GM23338 (cell line): ENCODE measurements at regions not wholly inside any gene's neighbourhood (a gene's known extent, or its start where the extent isn't known, plus 50 kb on each side); places are given as distances from the start of the nearest gene placed in this dataset.

ENCODE experiments used
- ATAC-seq: fragments of 200-7000 bp; cut with Tn5 transposase; 3 replicates; pipeline ENCODE4 v1.9.1; 2020
- DNase-seq: peaks from one replicate; pipeline ENCODE4 v3.0.0-alpha.2; 2015; ENCODE audit warnings: low spot score
- H2AFZ ChIP-seq: fragments of 200-600 bp; sonication (generic); 2 replicates; pipeline ENCODE4 v1.8.0; 2016; ENCODE audit warnings: antibody characterized with exemption, mild to moderate bottlenecking, moderate library complexity
- H3F3A ChIP-seq: fragments of 200-600 bp; sonication (generic); replicated peaks from 2 replicates; pipeline ENCODE4 v1.8.0; 2017; ENCODE audit warnings: antibody characterized with exemption, mixed run types, low read depth
- H3K27ac ChIP-seq: fragments of 200-600 bp; sonication (generic); 2 replicates; pipeline ENCODE4 v1.6.1; 2016; ENCODE audit warnings: low read depth
- H3K27me3 ChIP-seq: fragments of 200-600 bp; sonication (generic); 2 replicates; pipeline ENCODE4 v1.8.0; 2016; ENCODE audit warnings: mild to moderate bottlenecking, mixed run types, moderate library complexity; ENCODE audit not compliant: insufficient read depth
- H3K36me3 ChIP-seq: fragments of 200-600 bp; sonication (generic); 2 replicates; pipeline ENCODE4 v1.8.0; 2016; ENCODE audit warnings: mild to moderate bottlenecking; ENCODE audit not compliant: insufficient read depth
- H3K4me1 ChIP-seq: fragments of 200-600 bp; sonication (generic); 2 replicates; pipeline ENCODE4 v1.8.0; 2016; ENCODE audit warnings: mild to moderate bottlenecking, moderate library complexity; ENCODE audit not compliant: insufficient read depth
- H3K4me2 ChIP-seq: fragments of 200-600 bp; sonication (generic); 2 replicates; pipeline ENCODE4 v1.7.1; 2017; ENCODE audit warnings: mixed run types
- H3K4me3 ChIP-seq: fragments of 200-600 bp; sonication (generic); 2 replicates; pipeline ENCODE4 v1.6.1; 2016; ENCODE audit warnings: mixed run types
- H3K79me2 ChIP-seq: fragments of 200-600 bp; sonication (generic); replicated peaks from 2 replicates; pipeline ENCODE4 v1.8.0; 2017; ENCODE audit warnings: mild to moderate bottlenecking; ENCODE audit not compliant: insufficient read depth
- H3K9me2 ChIP-seq: fragments of 200-600 bp; sonication (generic); 2 replicates; pipeline ENCODE4 v1.8.0; 2017; ENCODE audit not compliant: insufficient read depth
- H4K20me1 ChIP-seq: fragments of 200-600 bp; sonication (generic); replicated peaks from 2 replicates; pipeline ENCODE4 v1.8.0; 2017; ENCODE audit warnings: mild to moderate bottlenecking; ENCODE audit not compliant: insufficient read depth
- H3K27ac Mint-ChIP-seq: 2 replicates; pipeline ENCODE4 v1.8.0; 2020; ENCODE audit warnings: inconsistent platforms, mild to moderate bottlenecking, moderate library complexity, mixed read lengths
- H3K27me3 Mint-ChIP-seq: 3 replicates; pipeline ENCODE4 v1.8.0; 2022; ENCODE audit warnings: low read depth, mild to moderate bottlenecking, moderate library complexity, mixed read lengths, inconsistent platforms; ENCODE audit not compliant: insufficient read depth, poor library complexity
- H3K36me3 Mint-ChIP-seq: 3 replicates; pipeline ENCODE4 v1.8.0; 2021; ENCODE audit warnings: low read depth, mild to moderate bottlenecking, inconsistent platforms, moderate library complexity, mixed read lengths
- H3K4me1 Mint-ChIP-seq: 3 replicates; pipeline ENCODE4 v1.8.0; 2020; ENCODE audit warnings: mild to moderate bottlenecking, inconsistent platforms, mixed read lengths
- H3K4me3 Mint-ChIP-seq: 3 replicates; pipeline ENCODE4 v1.8.0; 2021; ENCODE audit warnings: moderate library complexity, mild to moderate bottlenecking, inconsistent platforms, mixed read lengths
- H3K9me3 Mint-ChIP-seq: 3 replicates; pipeline ENCODE4 v1.8.0; 2020; ENCODE audit warnings: moderate library complexity, mild to moderate bottlenecking, inconsistent platforms, mixed read lengths
- CREB1 ChIP-seq: fragments of 250-450 bp; sonication (Bioruptor Pico); IDR thresholded peaks from 2 replicates; pipeline ENCODE4 v1.5.0; 2020; ENCODE audit warnings: low read depth, mild to moderate bottlenecking, moderate library complexity
- CTCF ChIP-seq, 2 experiments: fragments of 200-600 bp in 1 of 2; sonication (generic) in 1 of 2; conservative IDR thresholded peaks; 2 replicates each; pipeline versions ENCODE4 v1.5.1 to v1.6.1; 2016 to 2017; ENCODE audit warnings: antibody characterized with exemption in 2 of 2, low read depth in 2 of 2, mild to moderate bottlenecking in 2 of 2, moderate library complexity in 1 of 2
- ETS1 ChIP-seq: IDR thresholded peaks from 2 replicates; pipeline ENCODE4 v1.6.1; 2016; ENCODE audit warnings: antibody characterized with exemption
- EZH2phosphoT487 ChIP-seq: fragments of 200-600 bp; sonication (generic); IDR thresholded peaks from one replicate; pipeline ENCODE4 v1.8.1; 2018; ENCODE audit warnings: antibody characterized with exemption; ENCODE audit not compliant: unreplicated experiment
- NANOG ChIP-seq: IDR thresholded peaks from 2 replicates; pipeline ENCODE4 v1.6.1; 2016; ENCODE audit warnings: antibody characterized with exemption, borderline replicate concordance
- STAT1 ChIP-seq: IDR thresholded peaks from one replicate; pipeline ENCODE4 v1.6.1; 2016; ENCODE audit warnings: antibody characterized with exemption; ENCODE audit not compliant: unreplicated experiment
- ZNF114 ChIP-seq: fragments of 250-450 bp; sonication (Bioruptor Pico); IDR thresholded peaks from 2 replicates; pipeline ENCODE4 v1.5.0; 2020; ENCODE audit warnings: mild to moderate bottlenecking, moderate library complexity
- ZNF331 ChIP-seq: fragments of 250-450 bp; sonication (Bioruptor Pico); IDR thresholded peaks from 2 replicates; pipeline ENCODE4 v1.5.0; 2020; ENCODE audit warnings: low read depth, mild to moderate bottlenecking, moderate library complexity
- TF ChIP-seq, protein P1 (sequence below): IDR thresholded peaks from one replicate; pipeline ENCODE4 v1.6.1; 2018; ENCODE audit warnings: antibody characterized with exemption; ENCODE audit not compliant: unreplicated experiment
- TF ChIP-seq, protein P2 (sequence below): fragments of 250-450 bp; sonication (Bioruptor Pico); IDR thresholded peaks from 2 replicates; pipeline ENCODE4 v1.5.0; 2020; ENCODE audit warnings: mild to moderate bottlenecking, moderate library complexity

- ATAC-seq, result no peak
- H3K4me2 ChIP-seq, result no peak overlapping the region
- no peaks in the 10 kb centered on the region for H3K27me3 ChIP-seq
- Mint-ChIP-seq H3K36me3 (no peaks in the 10 kb centered on the region; the same call in 2 of the 3 replicates), H3K27me3 (no peaks in the 10 kb centered on the region), H3K4me3 (no peak overlapping the region), H3K27ac (no peak overlapping the region), H3K4me1 (peaks cover 6% of the 10 kb centered on the region; the same call in 1 of the 3 replicates), H3K9me3 (no peaks in the 10 kb centered on the region)
- no peaks in the 10 kb centered on the region for H4K20me1 ChIP-seq
- H3K27ac ChIP-seq, result no peak overlapping the region
- H3K9me2 ChIP-seq, result peaks cover 4% of the 10 kb centered on the region; the same call in 1 of the 2 replicates
- no peaks in the 10 kb centered on the region for H3F3A ChIP-seq
- no peak overlapping the region for H2AFZ ChIP-seq
- H3K36me3 ChIP-seq, result no peaks in the 10 kb centered on the region
- no peak overlapping the region for H3K4me3 ChIP-seq
- H3K4me1 ChIP-seq, result no peaks in the 10 kb centered on the region
- H3K79me2 ChIP-seq, result no peaks in the 10 kb centered on the region
- TF ChIP-seq CTCF (conservative IDR thresholded peaks at IDR 0.05; ENCODE audit: low read depth in 2 of 2) (no peak), CREB1 (CRISPR knock-in tag) (no peak), ETS1 (no peak), STAT1 (no peak), EZH2phosphoT487 (no peak), ZNF331 (CRISPR knock-in tag) (no peak), NANOG (no peak), ZNF114 (CRISPR knock-in tag) (no peak)
- TF ChIP-seq, protein P1, sequence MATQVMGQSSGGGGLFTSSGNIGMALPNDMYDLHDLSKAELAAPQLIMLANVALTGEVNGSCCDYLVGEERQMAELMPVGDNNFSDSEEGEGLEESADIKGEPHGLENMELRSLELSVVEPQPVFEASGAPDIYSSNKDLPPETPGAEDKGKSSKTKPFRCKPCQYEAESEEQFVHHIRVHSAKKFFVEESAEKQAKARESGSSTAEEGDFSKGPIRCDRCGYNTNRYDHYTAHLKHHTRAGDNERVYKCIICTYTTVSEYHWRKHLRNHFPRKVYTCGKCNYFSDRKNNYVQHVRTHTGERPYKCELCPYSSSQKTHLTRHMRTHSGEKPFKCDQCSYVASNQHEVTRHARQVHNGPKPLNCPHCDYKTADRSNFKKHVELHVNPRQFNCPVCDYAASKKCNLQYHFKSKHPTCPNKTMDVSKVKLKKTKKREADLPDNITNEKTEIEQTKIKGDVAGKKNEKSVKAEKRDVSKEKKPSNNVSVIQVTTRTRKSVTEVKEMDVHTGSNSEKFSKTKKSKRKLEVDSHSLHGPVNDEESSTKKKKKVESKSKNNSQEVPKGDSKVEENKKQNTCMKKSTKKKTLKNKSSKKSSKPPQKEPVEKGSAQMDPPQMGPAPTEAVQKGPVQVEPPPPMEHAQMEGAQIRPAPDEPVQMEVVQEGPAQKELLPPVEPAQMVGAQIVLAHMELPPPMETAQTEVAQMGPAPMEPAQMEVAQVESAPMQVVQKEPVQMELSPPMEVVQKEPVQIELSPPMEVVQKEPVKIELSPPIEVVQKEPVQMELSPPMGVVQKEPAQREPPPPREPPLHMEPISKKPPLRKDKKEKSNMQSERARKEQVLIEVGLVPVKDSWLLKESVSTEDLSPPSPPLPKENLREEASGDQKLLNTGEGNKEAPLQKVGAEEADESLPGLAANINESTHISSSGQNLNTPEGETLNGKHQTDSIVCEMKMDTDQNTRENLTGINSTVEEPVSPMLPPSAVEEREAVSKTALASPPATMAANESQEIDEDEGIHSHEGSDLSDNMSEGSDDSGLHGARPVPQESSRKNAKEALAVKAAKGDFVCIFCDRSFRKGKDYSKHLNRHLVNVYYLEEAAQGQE, result no peak
- TF ChIP-seq, protein P2, sequence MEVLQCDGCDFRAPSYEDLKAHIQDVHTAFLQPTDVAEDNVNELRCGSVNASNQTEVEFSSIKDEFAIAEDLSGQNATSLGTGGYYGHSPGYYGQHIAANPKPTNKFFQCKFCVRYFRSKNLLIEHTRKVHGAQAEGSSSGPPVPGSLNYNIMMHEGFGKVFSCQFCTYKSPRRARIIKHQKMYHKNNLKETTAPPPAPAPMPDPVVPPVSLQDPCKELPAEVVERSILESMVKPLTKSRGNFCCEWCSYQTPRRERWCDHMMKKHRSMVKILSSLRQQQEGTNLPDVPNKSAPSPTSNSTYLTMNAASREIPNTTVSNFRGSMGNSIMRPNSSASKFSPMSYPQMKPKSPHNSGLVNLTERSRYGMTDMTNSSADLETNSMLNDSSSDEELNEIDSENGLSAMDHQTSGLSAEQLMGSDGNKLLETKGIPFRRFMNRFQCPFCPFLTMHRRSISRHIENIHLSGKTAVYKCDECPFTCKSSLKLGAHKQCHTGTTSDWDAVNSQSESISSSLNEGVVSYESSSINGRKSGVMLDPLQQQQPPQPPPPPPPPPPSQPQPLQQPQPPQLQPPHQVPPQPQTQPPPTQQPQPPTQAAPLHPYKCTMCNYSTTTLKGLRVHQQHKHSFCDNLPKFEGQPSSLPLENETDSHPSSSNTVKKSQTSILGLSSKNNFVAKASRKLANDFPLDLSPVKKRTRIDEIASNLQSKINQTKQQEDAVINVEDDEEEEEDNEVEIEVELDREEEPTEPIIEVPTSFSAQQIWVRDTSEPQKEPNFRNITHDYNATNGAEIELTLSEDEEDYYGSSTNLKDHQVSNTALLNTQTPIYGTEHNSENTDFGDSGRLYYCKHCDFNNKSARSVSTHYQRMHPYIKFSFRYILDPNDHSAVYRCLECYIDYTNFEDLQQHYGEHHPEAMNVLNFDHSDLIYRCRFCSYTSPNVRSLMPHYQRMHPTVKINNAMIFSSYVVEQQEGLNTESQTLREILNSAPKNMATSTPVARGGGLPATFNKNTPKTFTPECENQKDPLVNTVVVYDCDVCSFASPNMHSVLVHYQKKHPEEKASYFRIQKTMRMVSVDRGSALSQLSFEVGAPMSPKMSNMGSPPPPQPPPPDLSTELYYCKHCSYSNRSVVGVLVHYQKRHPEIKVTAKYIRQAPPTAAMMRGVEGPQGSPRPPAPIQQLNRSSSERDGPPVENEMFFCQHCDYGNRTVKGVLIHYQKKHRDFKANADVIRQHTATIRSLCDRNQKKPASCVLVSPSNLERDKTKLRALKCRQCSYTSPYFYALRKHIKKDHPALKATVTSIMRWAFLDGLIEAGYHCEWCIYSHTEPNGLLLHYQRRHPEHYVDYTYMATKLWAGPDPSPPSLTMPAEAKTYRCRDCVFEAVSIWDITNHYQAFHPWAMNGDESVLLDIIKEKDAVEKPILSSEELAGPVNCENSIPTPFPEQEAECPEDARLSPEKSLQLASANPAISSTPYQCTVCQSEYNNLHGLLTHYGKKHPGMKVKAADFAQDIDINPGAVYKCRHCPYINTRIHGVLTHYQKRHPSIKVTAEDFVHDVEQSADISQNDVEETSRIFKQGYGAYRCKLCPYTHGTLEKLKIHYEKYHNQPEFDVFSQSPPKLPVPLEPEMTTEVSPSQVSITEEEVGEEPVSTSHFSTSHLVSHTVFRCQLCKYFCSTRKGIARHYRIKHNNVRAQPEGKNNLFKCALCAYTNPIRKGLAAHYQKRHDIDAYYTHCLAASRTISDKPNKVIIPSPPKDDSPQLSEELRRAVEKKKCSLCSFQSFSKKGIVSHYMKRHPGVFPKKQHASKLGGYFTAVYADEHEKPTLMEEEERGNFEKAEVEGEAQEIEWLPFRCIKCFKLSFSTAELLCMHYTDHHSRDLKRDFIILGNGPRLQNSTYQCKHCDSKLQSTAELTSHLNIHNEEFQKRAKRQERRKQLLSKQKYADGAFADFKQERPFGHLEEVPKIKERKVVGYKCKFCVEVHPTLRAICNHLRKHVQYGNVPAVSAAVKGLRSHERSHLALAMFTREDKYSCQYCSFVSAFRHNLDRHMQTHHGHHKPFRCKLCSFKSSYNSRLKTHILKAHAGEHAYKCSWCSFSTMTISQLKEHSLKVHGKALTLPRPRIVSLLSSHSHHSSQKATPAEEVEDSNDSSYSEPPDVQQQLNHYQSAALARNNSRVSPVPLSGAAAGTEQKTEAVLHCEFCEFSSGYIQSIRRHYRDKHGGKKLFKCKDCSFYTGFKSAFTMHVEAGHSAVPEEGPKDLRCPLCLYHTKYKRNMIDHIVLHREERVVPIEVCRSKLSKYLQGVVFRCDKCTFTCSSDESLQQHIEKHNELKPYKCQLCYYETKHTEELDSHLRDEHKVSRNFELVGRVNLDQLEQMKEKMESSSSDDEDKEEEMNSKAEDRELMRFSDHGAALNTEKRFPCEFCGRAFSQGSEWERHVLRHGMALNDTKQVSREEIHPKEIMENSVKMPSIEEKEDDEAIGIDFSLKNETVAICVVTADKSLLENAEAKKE (CRISPR knock-in tag), result no peak
- DNase-seq, result no peak
These were observed 91.9 kb upstream of the MGMT start for GRCh38 chr10:129375171-129375570.
